Spleen (tissue), 7 donors: ENCODE measurements at regions not wholly inside any gene's neighbourhood (a gene's known extent, or its start where the extent isn't known, plus 50 kb on each side); places are given as distances from the start of the nearest gene placed in this dataset.

ENCODE experiments used
- CTCF ChIP-seq, 11 experiments: fragments of 200-600 bp in 7 of 11; fragments of 450-650 bp in 4 of 11; sonication (generic) in 4 of 11; IDR thresholded peaks in 8 of 11; conservative IDR thresholded peaks in 3 of 11; 1 replicate in 7 of 11; 2 replicates in 4 of 11; pipeline versions ENCODE4 v1.4.0 to v1.8.0; 2016 to 2021; ENCODE audit warnings: antibody characterized with exemption in 11 of 11, inconsistent platforms in 4 of 11, mild to moderate bottlenecking in 1 of 11
- POLR2A ChIP-seq, 3 donors: fragments of 450-650 bp; IDR thresholded peaks; one replicate each; pipeline ENCODE4 v1.5.1; 2017; ENCODE audit warnings: antibody characterized with exemption in 3 of 3, mild to moderate bottlenecking in 1 of 3
- POLR2AphosphoS5 ChIP-seq, 3 donors: sonication (generic); formaldehyde crosslinking; IDR thresholded peaks; one replicate each; pipeline ENCODE4 v1.5.1; 2017; ENCODE audit warnings: antibody characterized with exemption in 3 of 3
- donor health status: DM: no; HTN: no; CAD: no; lungs with moderate emphysema.
- donor health status: DM: no; HTN: no; CAD: no.
- donor health status: DM: no; HTN: no; CAD: no.

- no peak for TF ChIP-seq CTCF (IDR thresholded peaks at IDR 0.05 in 8 of 11, conservative IDR thresholded peaks at IDR 0.05 in 3 of 11)
- TF ChIP-seq POLR2A (IDR thresholded peaks at IDR 0.05), result no peak
- TF ChIP-seq POLR2AphosphoS5 (IDR thresholded peaks at IDR 0.05), result no peak
Observed at GRCh38 chr10:124228471-124228870, 135.1 kb upstream of the CHST15 start.
